NT2/D1 (cell line): ENCODE measurements at regions not wholly inside any gene's neighbourhood (a gene's known extent, or its start where the extent isn't known, plus 50 kb on each side); places are given as distances from the start of the nearest gene placed in this dataset.

ENCODE experiments used
- SUZ12 ChIP-seq: IDR thresholded peaks from 2 replicates; pipeline ENCODE4 v1.6.1; 2011; ENCODE audit not compliant: insufficient read length, insufficient read depth; ENCODE audit errors: extremely low read depth
- YY1 ChIP-seq: IDR thresholded peaks from 2 replicates; pipeline ENCODE4 v1.6.1; 2011; ENCODE audit not compliant: insufficient read length, insufficient read depth
- ZNF274 ChIP-seq: IDR thresholded peaks from 2 replicates; pipeline ENCODE4 v1.6.1; 2011; ENCODE audit warnings: mild to moderate bottlenecking, low read depth, low read length

DNA sequence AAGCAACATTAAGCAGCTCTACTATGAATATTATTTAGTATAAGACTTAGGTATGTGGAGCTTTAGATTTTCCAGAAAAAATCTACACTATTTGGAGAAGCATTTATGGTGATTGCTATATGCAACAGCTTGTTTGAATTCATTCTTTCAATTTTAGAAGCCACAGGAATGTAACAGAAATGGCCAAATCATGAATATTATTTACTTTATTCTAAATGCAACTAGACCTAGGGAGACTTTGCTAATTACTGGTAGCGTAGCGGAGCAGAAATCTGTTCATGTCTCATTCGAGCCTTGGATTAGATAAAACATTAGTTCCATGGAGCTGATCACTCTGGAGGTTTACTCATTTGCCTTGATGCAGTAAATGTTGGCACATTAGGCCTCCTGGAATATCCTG lies 290.2 kb downstream of the ZNF608 start:
- no peak for TF ChIP-seq YY1
- no peak for TF ChIP-seq SUZ12
- no peak for TF ChIP-seq ZNF274
